Middle frontal gyrus (tissue), 1 donor: ENCODE measurements at regions not wholly inside any gene's neighbourhood (a gene's known extent, or its start where the extent isn't known, plus 50 kb on each side); places are given as distances from the start of the nearest gene placed in this dataset.

ENCODE experiments used
- DNase-seq: peaks from one replicate; pipeline ENCODE4 v3.0.0-alpha.2; 2015; ENCODE audit warnings: low spot score; ENCODE audit errors: extremely low spot score

- no peak for DNase-seq
Measured at GRCh38 chr3:159913712-159914414, 74.8 kb upstream of the IL12A start.

GRCh38 chr3:159914426-159914825 lies 74.2 kb upstream of the IL12A start:
- no peak for DNase-seq

- no peak for DNase-seq
Measured at GRCh38 chr3:159916052-159916451, 72.6 kb upstream of the IL12A start.

GRCh38 chr3:159917141-159917540 lies 71.5 kb upstream of the IL12A start:
- DNase-seq, result no peak

- DNase-seq, result no peak
Measured at GRCh38 chr3:159919873-159920272, 68.8 kb upstream of the IL12A start.

- no peak for DNase-seq
Measured at GRCh38 chr3:159922193-159922840, 66.3 kb upstream of the IL12A start.

GRCh38 chr3:159922861-159923312 lies 65.7 kb upstream of the IL12A start:
- DNase-seq, result no peak

GRCh38 chr3:159923336-159923735 lies 65.3 kb upstream of the IL12A start:
- DNase-seq, result no peak

- no peak for DNase-seq
Measured at GRCh38 chr3:159923956-159924355, 64.7 kb upstream of the IL12A start.

GRCh38 chr3:159924411-159924810 lies 64.2 kb upstream of the IL12A start:
- DNase-seq, result no peak

GRCh38 chr3:159925248-159925647 lies 63.4 kb upstream of the IL12A start:
- DNase-seq, result no peak

- DNase-seq, result no peak
Measured at GRCh38 chr3:159926573-159926972, 62.1 kb upstream of the IL12A start.

- no peak for DNase-seq
Measured at GRCh38 chr3:159928071-159928491, 60.6 kb upstream of the IL12A start.

GRCh38 chr3:159928666-159929065 lies 60.0 kb upstream of the IL12A start:
- no peak for DNase-seq

- no peak for DNase-seq
Measured at GRCh38 chr3:159929171-159930141, 59.2 kb upstream of the IL12A start.

GRCh38 chr3:159934216-159934615 lies 54.4 kb upstream of the IL12A start:
- DNase-seq, result no peak

GRCh38 chr3:159936541-159936940 lies 52.1 kb upstream of the IL12A start:
- no peak for DNase-seq

GRCh38 chr3:159937561-159938166 lies 51.0 kb upstream of the IL12A start:
- DNase-seq, result no peak

GRCh38 chr3:159938714-159939113 lies 49.9 kb upstream of the IL12A start:
- DNase-seq, result no peak
